UCSD-AML1 (cell line): ENCODE measurements at regions not wholly inside any gene's neighbourhood (a gene's known extent, or its start where the extent isn't known, plus 50 kb on each side); places are given as distances from the start of the nearest gene placed in this dataset.
A peak's percentile ranks its signal among the peaks of the same experiment; 100 is the strongest.
"Not testable (repeated sequence)": the region's sequence is repeated elsewhere in the genome, so short reads cannot be mapped to it uniquely, and the experiment has no call there.

Experiments
- DNase-seq: peaks from one replicate; lab custom pipeline; 2025; ENCODE audit not compliant: unreplicated experiment; lab: John Stamatoyannopoulos, UW

DNA sequence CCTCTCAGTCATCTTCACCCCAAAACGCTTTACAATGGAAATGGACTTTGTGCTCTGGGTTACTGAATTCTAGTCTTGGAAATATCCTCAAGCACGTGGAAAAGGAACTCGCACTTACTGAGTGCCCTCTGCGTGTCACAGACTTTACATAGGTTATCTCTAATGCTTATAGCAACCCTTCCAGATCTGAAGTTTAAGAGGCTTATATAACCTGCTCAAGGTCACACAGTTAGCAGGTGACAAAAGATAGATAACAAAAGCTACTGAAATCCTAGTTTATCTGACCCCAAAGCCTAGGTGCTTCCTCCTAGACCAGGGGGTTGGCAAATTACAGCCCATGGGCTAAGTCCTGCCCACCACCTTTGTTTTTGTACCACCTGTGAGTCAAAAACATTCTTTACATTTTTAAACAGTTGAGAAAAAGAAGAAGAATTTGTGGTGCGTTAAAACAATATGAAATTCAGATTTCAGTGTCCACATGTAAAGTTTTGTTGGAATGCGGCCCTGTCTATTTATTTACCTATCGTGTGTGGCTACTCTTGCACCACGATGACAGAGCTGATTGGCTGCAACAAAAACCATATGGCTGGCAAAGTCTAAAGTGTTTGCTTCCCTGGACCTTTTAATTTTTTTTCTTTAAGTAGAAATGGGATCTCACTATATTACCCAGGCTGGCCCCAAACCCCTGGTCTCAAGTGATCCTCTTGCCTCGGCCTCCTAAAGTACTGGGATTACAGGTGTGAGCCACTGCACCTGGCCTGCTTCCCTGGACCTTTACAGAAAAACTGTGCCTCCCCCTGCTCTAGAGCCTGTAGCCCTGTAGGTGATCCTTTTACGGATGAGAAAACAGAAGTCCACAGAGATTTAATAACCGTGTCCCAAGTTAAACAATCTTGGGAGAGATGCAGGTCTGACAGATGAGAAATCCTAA is 110.2 kb upstream of the RREB1 start:
- DNase-seq, result no peak

- no peak for DNase-seq
Observed at GRCh38 chr6:6998194-6998569, 109.6 kb upstream of the RREB1 start.

DNA sequence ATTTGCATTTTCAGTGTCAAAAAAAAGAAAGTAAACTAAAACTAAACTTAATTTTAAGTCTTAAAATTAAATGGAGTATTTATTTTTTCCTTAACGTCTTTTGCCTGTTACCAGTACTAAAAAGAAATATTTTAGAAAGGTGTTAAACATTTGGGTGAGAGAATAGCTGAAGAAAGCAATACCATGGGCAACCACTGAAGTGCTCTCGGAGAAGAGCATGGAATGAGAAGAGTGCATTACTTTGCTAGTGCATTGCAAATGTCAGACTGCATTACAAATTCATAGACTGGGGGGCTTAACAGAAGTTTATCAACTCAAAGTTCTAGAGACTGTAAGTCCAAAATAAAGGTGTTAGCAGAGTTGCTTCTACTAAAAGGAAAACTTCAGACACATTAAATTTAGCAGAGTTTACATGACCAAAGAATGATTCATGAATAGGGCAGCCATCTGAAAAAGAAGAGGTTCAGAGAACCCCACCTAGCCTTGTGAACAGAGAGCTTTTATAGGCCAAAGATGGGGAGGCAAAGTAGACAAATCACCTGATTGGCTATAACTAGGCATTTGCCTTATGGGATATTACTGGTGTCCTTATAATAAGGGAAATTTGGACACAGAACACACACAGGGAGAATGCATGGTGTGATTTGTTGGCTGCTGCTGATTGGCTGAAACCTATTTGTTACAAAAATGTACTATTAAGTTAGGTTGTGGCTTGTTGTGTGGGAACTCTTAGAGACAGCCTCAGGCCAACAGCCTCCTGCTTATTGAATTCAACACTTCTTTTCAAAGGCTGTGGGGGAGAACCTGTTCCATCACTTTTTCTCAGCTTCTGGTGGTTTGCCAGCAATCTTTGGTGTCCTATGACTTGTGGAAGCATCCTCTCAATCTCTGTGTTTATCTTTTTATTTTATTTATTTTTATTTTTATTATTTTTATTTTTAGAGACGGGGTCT is 106.7 kb upstream of the RREB1 start:
- no peak for DNase-seq

DNA sequence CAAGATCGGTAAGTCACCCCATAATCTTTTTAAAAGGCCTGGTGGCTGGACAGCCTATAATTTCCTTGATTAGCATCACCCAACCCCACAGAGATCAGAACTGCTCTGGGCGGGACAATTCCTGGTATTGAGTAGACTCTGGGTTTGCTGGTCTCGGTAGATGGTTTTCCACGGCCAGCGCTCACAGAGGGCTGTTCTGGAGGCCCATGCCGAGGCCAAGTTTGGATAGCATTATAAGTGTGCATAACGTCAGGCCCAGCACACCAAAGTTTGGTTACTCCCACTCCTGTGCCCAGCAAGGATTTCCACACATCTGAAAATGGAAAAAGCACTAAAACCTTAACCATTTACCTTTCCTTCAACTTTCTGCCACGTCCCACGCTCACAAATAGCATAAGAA is 104.7 kb upstream of the RREB1 start:
- no peak for DNase-seq

GRCh38 chr6:7004581-7005297 is 103.0 kb upstream of the RREB1 start:
- DNase-seq, result peak; percentile 37

DNA sequence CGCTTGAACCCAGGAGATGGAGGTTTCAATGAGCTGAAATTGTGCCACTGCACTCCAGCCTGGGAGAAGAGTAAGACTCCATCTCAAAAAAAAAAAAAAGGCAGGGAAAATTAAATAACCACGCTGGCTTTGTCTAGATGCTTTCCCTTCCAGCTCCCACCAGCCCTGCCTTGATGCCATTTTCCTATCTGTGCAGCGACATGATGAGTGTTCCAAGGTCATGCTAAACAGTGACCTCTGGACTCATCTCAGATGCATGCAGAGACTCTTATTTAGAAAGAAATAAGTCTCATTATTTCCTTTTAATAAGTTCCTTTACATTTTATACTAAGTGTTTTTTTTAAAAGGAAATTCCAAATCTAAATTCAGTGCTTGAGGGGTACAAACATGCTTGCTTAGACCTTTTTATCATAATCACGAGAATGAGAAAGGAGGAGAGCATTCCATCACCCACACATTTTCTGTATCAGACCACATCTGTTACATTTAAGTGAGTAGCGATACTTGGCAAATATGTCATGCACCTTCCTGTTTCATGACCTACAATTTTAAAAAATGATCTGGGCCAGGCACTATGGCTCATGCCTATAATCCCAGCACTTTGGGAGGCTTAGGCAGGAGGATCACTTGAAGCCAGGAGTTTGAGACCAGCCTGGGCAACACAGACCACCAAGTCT is 101.1 kb upstream of the RREB1 start:
- DNase-seq, result no peak

GRCh38 chr6:7008451-7008988 is 99.2 kb upstream of the RREB1 start:
- no peak for DNase-seq

DNA sequence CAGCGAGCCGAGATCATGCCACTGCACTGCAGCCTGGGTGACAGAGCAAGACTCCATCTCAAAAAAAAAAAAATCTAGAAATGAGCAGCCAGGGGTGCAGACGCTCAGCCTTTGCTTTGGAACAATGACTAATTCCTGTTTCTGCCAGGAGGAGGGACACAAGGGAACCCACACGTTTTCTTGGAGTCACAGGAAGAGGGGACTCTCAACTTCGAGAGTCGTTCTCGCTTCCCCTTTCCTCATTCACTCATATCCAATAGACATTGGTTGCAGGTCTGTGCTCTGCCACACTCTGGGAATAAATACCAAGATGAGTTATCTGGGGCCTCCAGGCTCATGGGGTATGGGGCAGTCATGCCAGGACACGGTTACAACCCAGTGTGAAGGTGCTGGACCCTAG is 91.5 kb upstream of the RREB1 start:
- DNase-seq, result no peak

GRCh38 chr6:7021301-7021700 is 86.5 kb upstream of the RREB1 start:
- DNase-seq, result no peak

DNA sequence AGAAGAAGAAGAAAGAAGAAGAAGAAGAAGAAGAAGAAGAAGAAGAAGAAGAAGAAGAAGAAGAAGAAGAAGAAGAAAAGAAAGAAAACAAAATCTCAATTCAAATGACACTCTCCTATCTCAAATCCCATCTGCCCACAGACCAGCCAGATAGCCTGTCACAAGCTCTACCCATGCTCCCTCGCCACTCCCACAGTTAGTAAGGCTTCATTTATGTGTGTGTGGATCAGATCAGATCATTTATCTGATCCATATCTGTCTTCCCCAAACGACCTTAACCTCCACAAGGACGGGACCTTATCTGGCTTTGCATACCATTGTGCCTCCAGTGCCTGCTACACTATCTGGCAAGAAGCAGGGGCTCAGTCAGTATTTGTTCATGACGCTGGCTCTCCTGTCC is 81.9 kb upstream of the RREB1 start:
- DNase-seq, result no peak

GRCh38 chr6:7028963-7029362 is 78.8 kb upstream of the RREB1 start:
- DNase-seq, result not testable (repeated sequence)

DNA sequence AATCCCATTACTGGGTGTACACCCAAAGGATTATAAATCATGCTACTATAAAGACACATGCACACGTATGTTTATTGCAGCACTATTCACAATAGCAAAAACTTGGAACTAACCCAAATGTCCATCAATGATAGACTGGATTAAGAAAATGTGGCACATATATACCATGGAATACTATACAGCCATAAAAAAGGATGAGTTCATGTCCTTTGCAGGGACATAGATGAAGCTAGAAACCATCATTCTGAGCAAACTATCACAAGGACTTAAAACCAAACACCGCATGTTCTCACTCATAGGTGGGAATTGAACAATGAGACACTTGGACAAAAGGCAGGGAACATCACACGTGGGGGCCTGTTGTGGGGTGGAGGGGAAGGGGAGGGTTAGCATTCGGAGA is 76.8 kb upstream of the RREB1 start:
- not testable (repeated sequence) for DNase-seq

DNA sequence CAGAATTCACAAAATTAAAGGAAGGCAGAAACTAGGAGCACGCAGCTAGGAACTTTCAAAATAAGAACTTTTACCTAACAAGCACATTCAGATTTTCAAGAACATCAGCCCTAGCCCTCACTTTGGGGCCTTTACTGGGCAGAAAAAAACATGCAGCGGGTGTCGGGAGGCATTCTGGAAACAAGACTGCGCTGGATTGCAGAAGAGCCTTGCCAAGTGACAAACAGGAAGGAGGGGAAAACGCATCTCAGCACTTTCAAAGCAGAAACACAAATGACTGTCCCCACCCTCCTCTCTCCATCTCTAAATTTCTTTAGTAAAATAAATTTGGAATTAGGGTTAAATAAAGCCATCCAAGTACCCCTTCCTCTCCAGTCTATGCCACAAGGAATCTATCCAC is 74.6 kb upstream of the RREB1 start:
- no peak for DNase-seq

- DNase-seq, result no peak
Observed at GRCh38 chr6:7034055-7034454, 73.7 kb upstream of the RREB1 start.

GRCh38 chr6:7035837-7036249 is 71.9 kb upstream of the RREB1 start:
- DNase-seq, result no peak

GRCh38 chr6:7041511-7042026 is 66.2 kb upstream of the RREB1 start:
- no peak for DNase-seq

DNA sequence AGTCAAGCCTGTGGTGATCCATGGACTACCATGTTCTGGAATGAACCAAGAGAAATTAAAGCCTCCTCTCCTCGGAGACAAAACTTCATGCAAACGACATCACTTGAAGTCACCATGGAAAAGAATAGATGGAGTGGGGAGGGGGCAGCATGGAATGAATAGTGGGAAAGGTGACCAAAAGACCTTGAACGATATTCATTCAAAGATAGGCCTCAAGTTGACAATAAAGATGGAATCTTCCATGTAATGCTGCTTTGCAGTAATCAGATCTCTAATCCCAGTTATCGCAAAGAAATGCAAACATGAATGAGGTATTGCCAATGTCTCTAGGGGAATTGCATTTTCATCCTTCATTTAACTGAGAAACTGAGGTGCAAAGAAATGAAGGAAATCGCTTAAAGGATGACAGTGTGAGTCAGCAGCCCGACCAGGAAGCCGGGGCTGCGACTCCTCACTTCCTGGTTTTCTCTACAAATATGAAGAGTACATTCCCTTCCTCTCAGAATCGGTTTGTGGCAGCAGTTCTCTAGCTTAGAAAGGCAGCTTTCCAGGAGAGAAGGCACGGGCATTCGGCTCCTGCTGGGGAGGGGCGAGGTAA is 65.6 kb upstream of the RREB1 start:
- DNase-seq, result peak; percentile 55

GRCh38 chr6:7042654-7043545 is 64.9 kb upstream of the RREB1 start:
- no peak for DNase-seq

- no peak for DNase-seq
Observed at GRCh38 chr6:7045331-7045730, 62.4 kb upstream of the RREB1 start.
